ENCODE measurements at regions not wholly inside any gene's neighbourhood (a gene's known extent, or its start where the extent isn't known, plus 50 kb on each side); places are given as distances from the start of the nearest gene placed in this dataset.

DNA sequence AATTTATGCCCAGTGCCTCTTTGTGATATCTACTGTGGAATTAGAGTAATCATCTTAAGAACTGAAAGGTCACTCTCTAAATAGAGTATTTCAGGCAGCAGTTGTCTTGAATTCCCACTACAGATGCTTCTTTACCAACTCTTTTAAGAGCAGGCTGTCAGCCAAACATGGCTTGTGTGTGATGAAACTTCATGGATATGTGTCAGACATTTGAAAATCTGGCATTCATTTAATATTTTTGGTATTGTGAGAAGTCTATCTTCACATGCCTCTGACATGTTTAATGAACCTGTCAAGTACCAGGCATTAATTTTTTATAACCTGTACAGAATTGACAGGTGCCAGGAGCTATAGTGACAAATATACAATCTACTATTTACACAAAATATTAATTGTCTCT lies 318.6 kb downstream of the CDH9 start:
- TF ChIP-seq CTCF (IDR thresholded peaks at IDR 0.05; ENCODE audit: poor library complexity, severe bottlenecking) (no peak), EZH2 (IDR thresholded peaks at IDR 0.05; ENCODE audit: borderline replicate concordance, insufficient read depth, low read length, poor library complexity, severe bottlenecking) (no peak), POLR2AphosphoS5 (IDR thresholded peaks at IDR 0.05) (peak; percentile 55), MXI1 (conservative IDR thresholded peaks at IDR 0.05; ENCODE audit: poor library complexity, severe bottlenecking) (no peak)
